Right lobe of liver (tissue), 4 donors: ENCODE measurements at regions not wholly inside any gene's neighbourhood (a gene's known extent, or its start where the extent isn't known, plus 50 kb on each side); places are given as distances from the start of the nearest gene placed in this dataset.

Experiments used
- POLR2A ChIP-seq: fragments of 450-650 bp; IDR thresholded peaks from one replicate; pipeline ENCODE4 v1.6.1; 2017; ENCODE audit warnings: antibody characterized with exemption, mild to moderate bottlenecking
- TF ChIP-seq, protein P1 (sequence below), 4 donors: fragments of 200-600 bp in 3 of 4; fragments of 450-650 bp in 1 of 4; IDR thresholded peaks; one replicate each; pipeline versions ENCODE4 v1.5.1 to v1.8.0; 2016 to 2022; ENCODE audit warnings: antibody characterized with exemption in 4 of 4, mild to moderate bottlenecking in 2 of 4
- donor health status: DM: no; HTN: no; CAD: no.
- donor health status: DM: no; HTN: no; CAD: no.
- donor health status: DM: no; HTN: yes; CAD: no.

DNA sequence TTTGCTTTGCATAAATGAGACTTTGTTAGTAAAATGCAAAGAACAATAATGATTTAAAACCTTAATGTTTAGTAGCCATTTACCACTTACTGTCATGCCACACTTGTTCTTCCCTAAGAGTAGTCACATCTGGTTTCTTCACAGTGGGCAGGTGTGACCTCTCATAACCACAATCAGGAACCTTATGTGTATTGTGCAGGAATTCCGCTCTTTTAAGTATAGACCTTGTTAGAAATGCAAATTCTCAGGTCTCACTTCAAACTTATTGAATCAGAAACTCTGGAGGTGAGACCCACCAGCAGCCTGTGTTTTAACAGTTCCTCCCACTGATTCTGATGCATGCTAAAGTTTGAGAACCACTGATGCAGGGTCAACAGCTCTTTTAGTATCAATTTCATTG, 518.8 kb upstream of the MEX3C start:
- TF ChIP-seq, protein P1, sequence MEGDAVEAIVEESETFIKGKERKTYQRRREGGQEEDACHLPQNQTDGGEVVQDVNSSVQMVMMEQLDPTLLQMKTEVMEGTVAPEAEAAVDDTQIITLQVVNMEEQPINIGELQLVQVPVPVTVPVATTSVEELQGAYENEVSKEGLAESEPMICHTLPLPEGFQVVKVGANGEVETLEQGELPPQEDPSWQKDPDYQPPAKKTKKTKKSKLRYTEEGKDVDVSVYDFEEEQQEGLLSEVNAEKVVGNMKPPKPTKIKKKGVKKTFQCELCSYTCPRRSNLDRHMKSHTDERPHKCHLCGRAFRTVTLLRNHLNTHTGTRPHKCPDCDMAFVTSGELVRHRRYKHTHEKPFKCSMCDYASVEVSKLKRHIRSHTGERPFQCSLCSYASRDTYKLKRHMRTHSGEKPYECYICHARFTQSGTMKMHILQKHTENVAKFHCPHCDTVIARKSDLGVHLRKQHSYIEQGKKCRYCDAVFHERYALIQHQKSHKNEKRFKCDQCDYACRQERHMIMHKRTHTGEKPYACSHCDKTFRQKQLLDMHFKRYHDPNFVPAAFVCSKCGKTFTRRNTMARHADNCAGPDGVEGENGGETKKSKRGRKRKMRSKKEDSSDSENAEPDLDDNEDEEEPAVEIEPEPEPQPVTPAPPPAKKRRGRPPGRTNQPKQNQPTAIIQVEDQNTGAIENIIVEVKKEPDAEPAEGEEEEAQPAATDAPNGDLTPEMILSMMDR (IDR thresholded peaks at IDR 0.05): no peak
- no peak for TF ChIP-seq POLR2A
